ENCODE measurements at regions not wholly inside any gene's neighbourhood (a gene's known extent, or its start where the extent isn't known, plus 50 kb on each side); places are given as distances from the start of the nearest gene placed in this dataset.

DNA sequence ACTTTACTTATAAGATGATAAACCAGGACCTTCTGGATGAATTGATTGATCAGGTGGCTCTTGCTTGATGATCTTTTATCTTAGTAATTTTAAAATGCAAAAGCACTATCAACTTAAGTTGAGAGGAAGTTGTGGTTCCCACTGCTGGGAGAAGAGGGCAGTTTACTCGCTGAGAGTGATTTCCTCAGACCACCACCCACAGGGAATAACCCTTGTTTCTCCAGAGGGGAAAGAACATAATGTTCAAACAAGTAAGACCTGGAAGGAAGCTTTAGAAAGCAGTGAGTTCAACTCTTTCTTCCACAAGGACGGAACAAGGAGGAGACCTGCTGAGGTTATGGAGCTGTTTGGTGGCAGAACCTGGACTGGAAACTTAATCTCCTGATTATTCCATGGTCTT lies 138.7 kb downstream of the FAM204A start:
- CTCF ChIA-PET: interaction anchor here (1.0 kb wide), 1 partner anchor 10 kb away, joined by 4 read pairs; no protein-coding TSS in a partner anchor
- TF ChIP-seq, protein P1, sequence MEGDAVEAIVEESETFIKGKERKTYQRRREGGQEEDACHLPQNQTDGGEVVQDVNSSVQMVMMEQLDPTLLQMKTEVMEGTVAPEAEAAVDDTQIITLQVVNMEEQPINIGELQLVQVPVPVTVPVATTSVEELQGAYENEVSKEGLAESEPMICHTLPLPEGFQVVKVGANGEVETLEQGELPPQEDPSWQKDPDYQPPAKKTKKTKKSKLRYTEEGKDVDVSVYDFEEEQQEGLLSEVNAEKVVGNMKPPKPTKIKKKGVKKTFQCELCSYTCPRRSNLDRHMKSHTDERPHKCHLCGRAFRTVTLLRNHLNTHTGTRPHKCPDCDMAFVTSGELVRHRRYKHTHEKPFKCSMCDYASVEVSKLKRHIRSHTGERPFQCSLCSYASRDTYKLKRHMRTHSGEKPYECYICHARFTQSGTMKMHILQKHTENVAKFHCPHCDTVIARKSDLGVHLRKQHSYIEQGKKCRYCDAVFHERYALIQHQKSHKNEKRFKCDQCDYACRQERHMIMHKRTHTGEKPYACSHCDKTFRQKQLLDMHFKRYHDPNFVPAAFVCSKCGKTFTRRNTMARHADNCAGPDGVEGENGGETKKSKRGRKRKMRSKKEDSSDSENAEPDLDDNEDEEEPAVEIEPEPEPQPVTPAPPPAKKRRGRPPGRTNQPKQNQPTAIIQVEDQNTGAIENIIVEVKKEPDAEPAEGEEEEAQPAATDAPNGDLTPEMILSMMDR (IDR thresholded peaks at IDR 0.05; ENCODE audit: insufficient read depth, low read length, missing control alignments): no peak
- POLR2A ChIA-PET: no interaction called here
- no peak overlapping the region for H3K4me3 ChIP-seq (ENCODE audit: low read depth, low read length)
- DNase-seq (ENCODE audit: low read depth, low spot score): no peak

DNA sequence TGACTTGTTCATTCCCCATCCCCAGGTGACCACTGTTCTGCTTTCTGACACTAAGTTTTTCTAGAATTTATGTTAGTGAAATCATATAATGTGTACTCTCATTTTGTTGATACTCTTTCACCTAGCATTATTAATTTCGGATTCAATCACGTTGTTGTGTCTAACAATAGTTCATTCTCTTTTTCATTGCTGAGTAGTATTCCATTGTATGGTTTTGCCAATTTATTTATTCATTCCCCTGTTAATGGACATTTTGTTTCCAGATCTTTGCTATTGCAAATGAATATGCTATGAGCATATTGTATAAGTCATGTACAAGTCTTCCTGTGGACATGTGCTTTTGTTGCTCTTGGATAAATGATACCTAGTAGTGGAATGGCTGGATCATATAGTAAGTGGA lies 146.4 kb downstream of the FAM204A start:
- TF ChIP-seq, protein P1 (IDR thresholded peaks at IDR 0.05; ENCODE audit: insufficient read depth, low read length, missing control alignments): no peak
- no peak overlapping the region for H3K4me3 ChIP-seq (ENCODE audit: low read depth, low read length)
- ChIA-PET POLR2A (no interaction called here), CTCF (no interaction called here)
- DNase-seq (ENCODE audit: low read depth, low spot score): no peak

DNA sequence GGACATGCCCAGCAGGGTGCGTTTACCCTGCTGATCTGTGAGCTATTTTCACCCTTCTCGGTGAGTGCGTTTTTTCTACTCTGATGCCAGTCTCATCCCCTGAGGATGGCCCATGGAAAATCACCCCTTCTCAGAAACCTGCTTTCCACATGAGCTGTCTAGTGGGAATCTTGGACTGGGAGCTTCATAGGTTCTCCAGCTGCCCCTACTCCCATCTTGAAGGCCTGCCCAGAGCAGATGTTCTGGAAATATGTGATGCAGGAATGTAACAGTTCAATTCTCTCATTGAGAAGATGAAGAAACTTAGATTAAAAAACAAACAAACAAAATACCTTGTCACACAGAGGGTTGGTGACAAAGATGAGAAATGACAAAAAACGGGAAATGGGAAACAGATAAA lies 146.9 kb upstream of the RAB11FIP2 start:
- DNase-seq (ENCODE audit: low read depth, low spot score): no peak
- TF ChIP-seq, protein P1 (IDR thresholded peaks at IDR 0.05; ENCODE audit: insufficient read depth, low read length, missing control alignments): no peak
- ChIA-PET CTCF (no interaction called here), POLR2A (no interaction called here)
- H3K4me3 ChIP-seq (ENCODE audit: low read depth, low read length): no peak overlapping the region

DNA sequence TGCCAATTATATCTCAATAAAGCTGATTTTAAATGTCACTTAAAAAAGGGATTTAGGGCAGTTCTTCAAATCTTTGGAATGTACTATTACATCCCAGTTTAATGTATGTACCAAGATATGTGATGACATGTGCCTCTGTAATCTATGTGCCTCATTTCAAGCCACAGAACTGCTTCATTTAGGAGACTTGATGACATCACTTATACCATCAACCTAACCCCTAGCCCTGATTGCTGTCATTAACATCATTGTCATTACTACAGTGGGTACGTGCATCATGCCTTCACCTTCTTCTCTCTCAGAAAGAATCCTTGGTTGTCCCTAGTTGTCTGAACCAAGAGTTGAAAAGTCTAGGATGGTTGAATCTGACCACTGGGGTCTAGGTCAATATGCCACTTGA lies 134.3 kb upstream of the RAB11FIP2 start:
- TF ChIP-seq, protein P1 (IDR thresholded peaks at IDR 0.05; ENCODE audit: insufficient read depth, low read length, missing control alignments): no peak
- ChIA-PET CTCF (no interaction called here), POLR2A (no interaction called here)
- no peak for DNase-seq (ENCODE audit: low read depth, low spot score)
- H3K4me3 ChIP-seq (ENCODE audit: low read depth, low read length): no peak overlapping the region

DNA sequence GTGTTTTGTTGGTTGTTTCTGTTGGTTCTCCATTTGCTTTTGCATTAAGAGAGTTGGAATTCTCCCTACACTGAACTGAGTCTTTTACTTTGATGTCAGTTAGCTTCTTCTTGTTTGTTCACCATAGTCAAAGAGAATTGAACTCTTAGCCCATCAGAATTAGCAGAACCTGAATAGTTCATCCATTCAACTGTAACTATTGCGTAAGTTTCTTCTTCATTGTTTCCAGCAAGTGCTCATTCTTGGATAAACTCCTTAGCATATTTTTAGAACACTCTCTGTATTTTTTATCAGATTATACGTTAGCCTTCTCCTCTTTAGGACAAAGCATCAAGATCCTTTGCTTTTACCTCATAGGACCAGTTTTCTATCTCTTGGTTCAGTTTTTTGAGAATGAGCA lies 128.4 kb upstream of the RAB11FIP2 start:
- DNase-seq (ENCODE audit: low read depth, low spot score): no peak
- CTCF ChIA-PET: no interaction called here
- TF ChIP-seq, protein P1 (IDR thresholded peaks at IDR 0.05; ENCODE audit: insufficient read depth, low read length, missing control alignments): no peak
- POLR2A ChIA-PET: no interaction called here
- no peak overlapping the region for H3K4me3 ChIP-seq (ENCODE audit: low read depth, low read length)

DNA sequence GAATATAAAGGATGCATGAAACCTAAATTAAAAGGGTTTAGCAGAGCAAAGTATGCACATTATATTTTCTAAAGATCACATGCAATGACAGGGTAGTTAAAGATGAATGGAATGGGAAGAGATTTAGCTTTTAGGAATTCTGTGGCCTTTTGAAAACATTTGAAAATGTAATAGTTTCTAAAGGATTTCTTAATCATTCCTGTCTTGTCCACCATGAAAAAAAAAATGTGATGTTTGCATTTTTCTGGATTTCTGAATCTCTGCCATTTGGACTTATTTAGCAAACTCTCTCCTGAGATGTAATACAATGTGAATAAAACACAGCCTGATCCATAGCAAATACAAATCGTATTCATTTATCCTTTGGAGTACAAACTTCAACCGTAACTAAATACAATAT lies 126.6 kb upstream of the RAB11FIP2 start:
- POLR2A ChIA-PET: no interaction called here
- peak; percentile 37 for DNase-seq (ENCODE audit: low read depth, low spot score)
- CTCF ChIA-PET: no interaction called here

More for the DNA sequence above, 126.6 kb upstream of the RAB11FIP2 start:
- TF ChIP-seq, protein P1 (IDR thresholded peaks at IDR 0.05; ENCODE audit: insufficient read depth, low read length, missing control alignments): no peak
- H3K4me3 ChIP-seq (ENCODE audit: low read depth, low read length): no peak overlapping the region
